Kasumi-1 (cell line): ENCODE measurements at regions not wholly inside any gene's neighbourhood (a gene's known extent, or its start where the extent isn't known, plus 50 kb on each side); places are given as distances from the start of the nearest gene placed in this dataset.

Experiments used
- DNase-seq, 2 experiments: peaks; one replicate each; lab custom pipeline; 2025; lab: John Stamatoyannopoulos, UW

GRCh38 chr15:37165395-37165794 lies 65.0 kb upstream of the MEIS2 start:
- DNase-seq, result no peak

- no peak for DNase-seq
Measured at GRCh38 chr15:37166402-37166801, 66.1 kb upstream of the MEIS2 start.

DNA sequence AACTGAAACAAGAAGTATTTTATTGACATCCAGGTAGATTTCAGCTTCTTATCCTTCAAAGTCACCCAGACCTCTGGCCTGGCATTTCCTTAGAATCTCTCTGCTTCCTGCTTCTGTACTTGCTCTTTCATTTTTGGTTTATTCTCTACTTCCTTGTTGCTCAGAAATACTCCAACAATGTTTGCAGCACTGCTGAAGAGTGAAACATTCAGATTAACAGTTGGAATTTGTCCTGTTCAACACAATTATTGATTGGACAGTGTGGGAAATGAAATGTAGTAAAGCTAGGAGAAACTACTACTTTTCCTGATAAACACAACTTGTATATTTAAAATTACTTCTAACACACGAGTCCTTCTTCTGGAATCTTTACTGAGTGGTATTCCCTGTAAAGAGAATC lies 81.0 kb upstream of the MEIS2 start:
- DNase-seq, result no peak

GRCh38 chr15:37199545-37199944 lies 99.2 kb upstream of the MEIS2 start:
- no peak for DNase-seq

- DNase-seq, result no peak
Measured at GRCh38 chr15:37203050-37203449, 102.7 kb upstream of the MEIS2 start.

GRCh38 chr15:37204692-37205091 lies 104.3 kb upstream of the MEIS2 start:
- no peak for DNase-seq

DNA sequence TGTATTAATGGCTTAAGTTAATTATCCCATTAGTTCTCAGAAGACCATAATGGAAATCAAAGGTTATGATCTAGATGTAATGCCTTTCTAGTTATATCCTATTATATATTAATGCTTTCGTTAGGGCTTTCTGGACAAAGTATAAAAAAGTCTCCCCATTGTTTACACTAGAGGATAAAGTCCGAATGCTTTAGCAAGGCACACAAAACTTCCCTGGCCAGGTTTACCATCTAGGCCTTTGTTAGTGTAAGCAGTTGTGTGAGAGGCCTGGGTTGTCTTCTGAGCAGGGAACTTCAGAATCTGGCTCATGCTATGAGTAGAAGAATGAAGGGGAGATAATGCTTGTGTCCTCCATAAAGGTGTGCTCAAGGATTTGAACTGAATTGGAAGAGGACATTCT lies 106.3 kb upstream of the MEIS2 start:
- no peak for DNase-seq

DNA sequence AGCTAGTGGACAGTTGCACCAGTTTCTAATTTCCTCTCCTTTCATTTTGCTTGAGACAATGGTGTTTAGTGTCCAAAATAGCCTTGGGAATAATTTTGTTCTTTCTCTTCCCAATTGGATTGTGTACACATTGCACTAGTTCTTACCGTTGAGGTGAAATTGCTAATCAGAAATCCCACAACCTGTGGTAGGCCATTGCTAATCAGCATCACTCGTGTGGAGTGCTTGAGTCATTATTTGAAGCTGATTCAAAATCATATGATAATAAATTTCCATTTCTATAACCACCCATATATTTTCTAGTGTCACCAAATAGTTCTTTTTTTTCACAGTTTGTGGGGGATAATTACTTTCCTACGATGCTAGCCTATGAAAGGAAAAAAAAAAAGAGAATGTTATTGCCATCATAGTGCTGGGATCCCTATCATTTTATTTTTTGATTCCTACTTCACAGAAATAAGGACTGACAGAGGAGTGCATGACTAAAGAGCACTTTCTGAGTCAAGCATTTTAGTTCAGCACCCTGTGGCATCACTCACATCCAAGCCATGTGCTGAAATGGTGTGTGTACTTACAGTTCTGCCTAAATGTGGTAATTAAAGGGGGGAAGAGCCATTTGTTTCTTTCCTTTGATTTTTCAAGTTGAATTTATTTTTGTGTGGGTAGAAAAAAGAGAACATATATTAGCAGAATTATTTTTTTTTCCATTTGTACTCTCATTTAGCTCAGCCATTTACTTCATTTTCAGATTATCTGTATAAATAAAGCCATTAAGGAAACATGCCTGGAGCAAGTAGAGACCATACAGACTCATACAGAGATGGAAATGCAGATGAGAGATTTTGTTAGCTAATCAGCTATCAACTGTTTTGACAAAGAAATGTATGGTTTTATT lies 108.0 kb upstream of the MEIS2 start:
- DNase-seq, result no peak

GRCh38 chr15:37209041-37209363 lies 108.7 kb upstream of the MEIS2 start:
- DNase-seq, result no peak

- DNase-seq, result no peak
Measured at GRCh38 chr15:37217567-37217966, 117.2 kb upstream of the MEIS2 start.

DNA sequence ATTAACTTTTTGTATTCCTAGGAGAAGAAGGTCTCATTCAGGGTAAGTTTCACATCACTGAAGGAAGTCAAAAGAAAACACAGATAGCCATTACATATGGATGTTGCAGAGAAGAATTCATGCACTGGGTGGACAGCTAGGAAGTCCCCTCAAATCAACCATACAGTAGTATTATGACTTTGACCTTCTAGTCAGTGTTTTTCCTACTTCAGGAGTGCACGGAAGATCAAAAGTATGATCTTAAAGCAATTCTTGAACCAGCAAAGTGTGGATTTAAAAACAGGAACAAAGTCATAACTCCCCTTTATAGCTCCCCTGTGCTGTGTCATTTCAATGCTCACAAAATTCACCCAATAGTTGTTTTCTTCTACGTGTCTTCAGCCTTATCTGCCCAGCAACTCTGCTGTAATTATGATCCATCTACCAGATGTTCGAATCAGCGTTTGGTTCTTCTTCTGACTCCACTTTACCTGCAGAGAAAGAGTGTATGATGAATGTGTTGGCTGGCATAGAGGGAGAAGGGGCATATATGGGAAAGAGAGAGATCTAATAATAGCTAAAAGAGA lies 118.1 kb upstream of the MEIS2 start:
- DNase-seq, result no peak

DNA sequence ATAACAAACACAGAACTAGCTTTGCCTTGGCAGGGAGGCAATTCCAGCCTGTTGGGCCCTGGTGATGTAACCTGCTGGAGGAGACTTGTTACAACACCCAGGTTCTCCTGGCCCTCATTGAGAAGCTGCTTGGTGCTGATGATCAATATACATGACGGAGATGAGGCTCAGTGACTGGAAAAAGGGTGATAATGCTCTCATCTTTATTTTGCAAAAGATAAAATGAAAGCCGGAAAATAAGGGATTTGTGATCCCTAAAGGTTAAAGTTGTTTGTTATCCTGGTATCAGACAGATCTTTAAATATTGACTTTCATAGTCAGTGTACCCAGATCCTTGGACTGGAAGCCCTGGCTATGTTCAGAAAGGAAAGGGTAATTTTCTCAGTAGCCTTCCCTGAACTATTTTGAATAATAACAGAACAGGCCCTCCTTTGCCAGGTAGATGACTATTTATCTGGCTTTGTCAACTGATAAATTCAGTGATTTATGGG lies 118.9 kb upstream of the MEIS2 start:
- no peak for DNase-seq

- no peak for DNase-seq
Measured at GRCh38 chr15:37220949-37221670, 120.8 kb upstream of the MEIS2 start.

DNA sequence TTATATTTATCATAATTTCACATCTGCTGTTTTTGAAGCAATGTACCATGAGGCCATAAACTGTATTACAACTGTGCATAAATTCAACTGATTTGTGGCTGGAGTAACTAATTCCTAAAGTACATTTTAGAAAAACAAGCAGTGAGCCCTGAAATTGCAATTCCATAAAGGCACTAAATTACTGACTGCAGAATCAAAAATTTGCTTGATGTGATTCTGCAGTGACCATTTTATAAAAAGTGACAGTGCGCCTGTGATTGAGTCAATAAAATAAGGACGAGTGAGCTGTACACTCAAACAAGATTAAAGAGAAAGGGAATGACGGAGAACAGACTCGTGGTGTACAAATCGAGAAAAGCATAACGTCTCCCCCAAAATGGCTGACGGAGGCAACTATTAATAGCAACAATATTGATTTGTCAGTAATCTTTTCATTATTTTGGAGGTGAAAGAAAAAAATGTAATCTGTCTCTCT lies 121.4 kb upstream of the MEIS2 start:
- DNase-seq, result no peak

GRCh38 chr15:37223089-37223488 lies 122.7 kb upstream of the MEIS2 start:
- no peak for DNase-seq

DNA sequence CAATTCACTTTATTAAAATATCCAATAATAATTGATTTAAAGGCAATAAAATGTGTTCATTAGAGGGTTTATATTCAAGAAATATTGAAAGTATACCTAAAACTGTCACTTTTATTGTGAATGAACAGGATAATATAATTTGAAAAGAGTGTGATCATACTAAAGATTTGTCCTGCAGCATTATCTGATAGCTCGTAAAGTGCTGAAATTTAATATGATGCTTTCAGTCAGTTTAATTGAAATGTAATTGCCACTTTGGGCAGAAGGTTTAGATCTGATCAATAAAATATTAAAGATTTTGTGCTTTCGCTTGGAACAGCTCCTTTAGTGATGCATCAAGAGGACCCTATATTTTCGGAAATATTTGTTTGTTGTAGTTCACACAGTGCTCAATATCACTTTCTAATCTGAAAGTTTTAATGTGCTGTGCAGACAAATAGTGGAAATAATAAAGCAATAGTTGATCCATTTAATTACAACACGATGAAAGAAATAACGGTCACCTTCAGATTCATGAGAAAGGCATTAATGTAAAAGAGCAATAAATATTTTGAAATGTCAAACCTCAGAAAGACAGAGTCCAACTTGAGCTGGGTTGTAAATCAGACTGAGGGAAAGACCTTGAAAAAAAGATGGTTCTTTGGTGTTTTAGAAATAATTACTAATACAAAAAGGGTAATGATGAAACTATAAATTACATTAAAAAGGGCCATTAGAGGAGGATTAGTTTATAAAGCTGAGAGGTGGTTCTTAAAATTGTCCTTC lies 129.7 kb upstream of the MEIS2 start:
- no peak for DNase-seq

- no peak for DNase-seq
Measured at GRCh38 chr15:37245358-37245757, 145.0 kb upstream of the MEIS2 start.

GRCh38 chr15:37246065-37246464 lies 145.7 kb upstream of the MEIS2 start:
- no peak for DNase-seq

- no peak for DNase-seq
Measured at GRCh38 chr15:37246856-37247255, 146.5 kb upstream of the MEIS2 start.

GRCh38 chr15:37249249-37249648 lies 148.9 kb upstream of the MEIS2 start:
- DNase-seq, result no peak

GRCh38 chr15:37252530-37252929 lies 152.2 kb upstream of the MEIS2 start:
- no peak for DNase-seq

- DNase-seq, result no peak
Measured at GRCh38 chr15:37253877-37254276, 153.5 kb upstream of the MEIS2 start.
